DND-41 (cell line): ENCODE measurements at regions not wholly inside any gene's neighbourhood (a gene's known extent, or its start where the extent isn't known, plus 50 kb on each side); places are given as distances from the start of the nearest gene placed in this dataset.

Experiments
- CTCF ChIP-seq: IDR thresholded peaks from 2 replicates; pipeline ENCODE4 v1.5.1; 2012; ENCODE audit warnings: borderline replicate concordance, low read length, moderate library complexity, mild to moderate bottlenecking; ENCODE audit not compliant: poor library complexity, severe bottlenecking; ENCODE audit errors: extremely low read depth
- EZH2 ChIP-seq: IDR thresholded peaks from 3 replicates; pipeline ENCODE4 v1.6.1; 2012; ENCODE audit warnings: borderline replicate concordance, low read depth, mild to moderate bottlenecking, moderate library complexity, low read length, inconsistent platforms; ENCODE audit not compliant: severe bottlenecking

GRCh38 chr4:122017296-122017695, 65.4 kb upstream of the TRPC3 start:
- TF ChIP-seq CTCF (no peak), EZH2 (no peak)
